GM03348 (cell line): ENCODE measurements at regions not wholly inside any gene's neighbourhood (a gene's known extent, or its start where the extent isn't known, plus 50 kb on each side); places are given as distances from the start of the nearest gene placed in this dataset.

Experiments
- DNase-seq: peaks from one replicate; pipeline ENCODE4 v3.0.0; 2012; ENCODE audit warnings: low spot score

DNA sequence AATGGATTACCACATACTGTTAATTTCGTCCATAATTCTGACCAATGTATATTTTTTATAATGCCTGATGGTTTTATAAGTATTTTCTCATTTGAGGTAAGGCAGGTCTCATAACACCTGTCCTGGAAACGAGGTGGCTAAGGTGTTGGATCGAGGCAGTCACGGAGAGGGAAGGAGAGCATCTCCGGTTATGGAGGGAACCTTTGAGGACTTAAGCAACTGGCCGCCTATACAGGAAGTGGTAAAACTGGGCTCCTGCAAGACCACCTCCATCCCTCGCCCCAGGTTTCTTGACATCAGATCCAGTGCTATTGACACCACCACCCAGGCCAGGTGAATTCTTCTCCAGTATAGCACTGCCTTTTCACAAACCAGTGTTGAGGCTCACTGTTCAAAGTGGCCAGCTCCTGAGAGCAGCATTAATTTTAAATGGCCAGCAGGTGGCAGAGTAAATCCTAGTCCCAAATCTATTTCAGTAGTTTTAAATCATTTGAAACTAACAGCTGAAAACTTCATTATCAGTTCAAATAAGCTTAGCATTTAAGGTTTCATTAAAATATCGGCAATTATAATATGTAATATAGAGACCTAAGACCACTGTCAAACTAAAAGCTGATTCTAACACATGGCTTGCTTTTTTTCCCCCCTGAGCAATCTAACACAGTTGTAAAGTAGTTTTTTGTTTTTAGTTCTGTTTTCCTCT is 100.8 kb downstream of the PPM1A start:
- DNase-seq = peak; percentile 72

DNA sequence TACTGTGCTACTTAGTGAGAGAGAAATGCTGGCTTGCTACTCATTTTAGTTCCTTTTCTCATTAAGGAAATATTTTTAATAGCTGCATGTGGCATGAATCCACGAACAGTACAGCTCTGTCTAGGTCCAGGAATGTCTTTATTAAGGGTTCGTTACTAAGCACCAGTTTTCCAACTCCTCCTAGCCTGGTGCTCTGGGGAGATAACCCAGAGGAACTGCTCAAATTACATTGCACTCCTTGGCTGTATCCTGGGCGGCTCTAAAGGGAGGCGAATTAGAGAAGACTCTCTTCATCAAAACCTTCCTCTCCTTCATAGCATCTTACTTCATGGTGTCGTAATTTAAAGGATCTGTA is 101.3 kb downstream of the PPM1A start:
- no peak for DNase-seq

DNA sequence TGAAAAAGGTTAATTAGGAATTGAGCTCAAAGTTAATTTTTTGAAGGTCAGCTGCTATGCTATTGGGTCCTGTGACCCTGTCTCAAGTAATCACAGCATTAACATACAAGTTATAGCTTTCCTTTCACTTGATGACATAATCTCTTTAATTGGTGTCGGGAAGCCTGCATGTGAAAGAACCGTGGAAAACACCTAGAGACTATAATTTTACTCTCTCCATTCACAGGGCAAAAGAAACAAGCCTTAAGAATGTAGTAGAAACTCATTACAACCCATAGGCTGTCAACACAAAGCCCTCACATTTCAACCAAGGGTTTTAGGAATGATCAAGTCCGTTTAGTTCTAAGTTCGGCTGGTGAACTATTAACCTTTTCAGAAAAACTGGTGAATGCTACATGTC is 104.4 kb downstream of the PPM1A start:
- DNase-seq = no peak

DNA sequence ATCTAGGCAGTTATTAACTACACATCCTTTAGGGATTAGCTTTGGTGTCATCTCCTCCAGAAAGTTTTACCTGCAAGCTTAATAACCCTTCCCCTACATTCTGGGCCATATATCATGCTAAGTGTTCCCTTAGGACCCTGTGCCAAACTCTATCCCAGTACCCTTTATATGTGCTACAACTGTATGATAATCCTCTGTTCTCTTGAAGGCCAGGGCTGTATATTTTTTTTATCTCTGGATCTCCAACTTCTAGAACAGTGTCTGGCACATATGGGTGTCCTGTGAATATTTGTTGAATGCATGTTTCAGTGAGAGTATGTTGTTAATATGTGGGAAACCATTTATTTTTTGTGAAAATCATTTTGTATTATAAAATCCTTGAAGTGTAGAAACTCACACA is 106.7 kb downstream of the PPM1A start:
- DNase-seq = no peak

DNA sequence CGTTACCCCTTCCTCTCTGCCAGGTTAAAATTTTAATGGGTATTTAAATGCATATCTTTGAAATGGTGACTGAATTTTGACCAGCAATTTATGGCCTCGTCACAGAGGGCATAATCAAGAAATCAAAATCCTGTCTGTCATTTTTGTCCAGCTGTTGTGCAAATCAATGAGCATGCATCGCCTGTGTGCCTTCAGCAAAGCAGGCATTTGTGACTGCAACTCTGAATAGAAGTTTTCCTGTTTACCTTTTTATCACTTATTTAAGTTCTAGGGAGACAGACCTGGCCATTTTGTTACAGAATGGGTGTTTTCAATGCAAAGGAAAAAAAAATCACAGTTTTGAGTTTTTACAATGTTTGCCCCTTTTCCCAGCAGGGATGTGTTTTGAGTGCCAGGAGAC is 107.4 kb downstream of the PPM1A start:
- no peak for DNase-seq

DNA sequence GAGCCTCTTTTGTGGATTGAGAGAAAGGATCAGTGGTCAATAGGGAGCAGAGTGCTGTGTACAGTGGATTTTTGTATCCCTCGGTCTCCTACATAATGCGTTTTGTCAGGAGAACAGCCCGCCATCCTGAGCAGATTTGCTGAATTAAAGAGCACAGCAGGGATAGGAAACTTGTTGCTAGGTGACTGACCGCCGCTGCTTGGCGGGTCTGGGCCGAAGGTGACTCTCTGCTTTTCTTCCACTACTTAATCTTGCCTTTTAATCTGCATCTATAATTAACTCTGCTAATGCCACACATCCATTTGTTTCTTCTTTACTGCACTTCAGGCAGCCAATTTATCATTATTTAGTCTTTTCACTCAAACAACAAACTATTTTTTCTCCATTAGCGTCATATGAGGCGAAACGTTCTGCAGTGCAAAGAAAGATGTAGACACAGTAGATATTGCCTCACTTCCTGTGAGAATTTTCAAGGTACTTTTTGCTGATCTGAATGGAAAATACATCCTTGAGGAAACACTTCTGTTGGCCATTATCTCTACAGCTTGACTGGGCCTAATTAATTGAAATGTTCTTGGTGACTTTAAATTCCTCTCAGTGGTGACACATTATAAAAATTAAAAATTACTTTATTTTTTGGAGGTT is 108.0 kb downstream of the PPM1A start:
- no peak for DNase-seq

DNA sequence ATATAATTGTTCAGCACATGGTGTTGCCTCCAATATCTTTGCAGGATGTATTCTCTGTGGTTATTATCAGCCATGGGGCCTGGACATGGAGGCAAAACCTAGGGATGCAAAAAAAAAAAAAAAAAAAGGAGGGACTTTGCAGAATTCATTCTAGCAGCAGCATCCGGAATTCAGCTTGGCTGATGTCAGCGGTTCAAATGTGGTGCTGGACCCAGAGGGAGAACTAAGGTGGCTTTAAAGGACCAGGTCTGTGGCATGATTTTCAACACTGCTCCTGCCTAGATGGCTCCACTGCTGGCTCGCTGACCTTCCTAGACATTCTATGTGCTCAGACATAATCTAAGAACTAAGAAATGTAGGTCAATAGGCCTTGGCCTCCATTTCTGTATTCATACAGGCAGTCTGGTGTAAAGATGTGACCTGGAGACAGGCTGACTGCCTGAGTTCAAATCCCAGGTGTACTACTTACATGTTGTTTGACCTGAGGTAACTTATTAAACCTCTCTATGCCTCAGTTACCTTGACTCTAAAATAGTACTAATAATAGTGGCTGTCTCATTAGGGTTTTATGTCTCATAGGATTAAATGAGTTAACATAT is 108.6 kb downstream of the PPM1A start:
- no peak for DNase-seq

DNA sequence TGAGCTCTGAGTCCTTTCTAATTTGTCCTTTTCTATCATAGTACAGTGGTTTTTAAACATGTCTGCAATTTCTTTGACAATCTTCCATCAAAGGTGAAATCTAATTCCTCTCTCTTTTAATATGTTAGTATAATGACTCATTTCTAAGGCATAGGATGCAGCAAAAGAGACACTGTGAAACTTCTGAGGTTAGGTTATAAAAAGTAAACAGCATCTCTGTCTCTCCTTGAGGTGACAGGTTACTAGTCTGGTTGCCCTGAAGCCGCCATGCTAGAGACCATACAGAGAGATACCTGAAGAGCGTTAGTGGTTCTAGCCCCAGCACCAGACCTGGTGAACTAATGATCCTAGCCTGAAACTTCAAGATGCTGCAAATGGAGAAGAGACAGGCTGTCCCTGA is 114.3 kb downstream of the PPM1A start:
- DNase-seq = no peak

DNA sequence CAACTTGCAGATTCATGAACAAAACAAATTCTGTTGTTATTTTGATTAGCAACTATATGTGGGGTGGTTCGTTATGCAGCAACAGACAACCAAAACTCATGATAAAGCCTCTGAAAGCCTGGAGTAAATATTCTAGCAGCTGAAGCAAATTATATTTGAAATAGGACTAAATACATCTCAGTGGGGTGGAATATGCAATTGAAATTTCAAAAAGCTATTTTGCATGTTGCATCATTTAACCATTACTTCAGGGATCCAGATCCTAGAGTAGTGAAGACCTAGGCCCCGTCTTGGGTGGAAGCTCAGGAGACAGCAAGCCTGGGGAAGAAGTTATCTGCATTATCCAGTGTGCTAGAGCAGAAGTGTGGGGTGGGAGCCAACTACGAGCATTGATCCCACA is 114.7 kb downstream of the PPM1A start:
- DNase-seq = no peak

DNA sequence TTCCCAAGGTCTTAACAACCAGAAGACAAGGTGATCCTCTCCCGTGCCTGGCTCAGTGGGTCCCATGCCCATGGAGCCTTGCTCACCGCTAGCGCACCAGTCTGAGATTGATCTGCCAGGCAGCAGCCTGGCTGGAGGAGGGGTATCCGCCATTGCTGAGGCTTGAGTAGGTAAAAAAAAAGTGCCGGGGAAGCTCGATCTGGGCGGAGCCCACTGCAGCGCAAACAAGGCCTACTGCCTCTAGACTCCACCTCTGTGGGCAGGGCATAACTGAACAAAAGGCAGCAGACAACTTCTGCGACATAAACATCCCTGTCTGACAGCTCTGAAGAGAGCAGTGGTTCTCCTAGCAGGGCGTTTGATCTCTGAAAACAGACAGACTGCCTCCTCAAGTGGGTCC is 104.0 kb downstream of the C14orf39 start:
- no peak for DNase-seq
